ENCODE measurements at regions not wholly inside any gene's neighbourhood (a gene's known extent, or its start where the extent isn't known, plus 50 kb on each side); places are given as distances from the start of the nearest gene placed in this dataset.
"Not testable (repeated sequence)": the region's sequence is repeated elsewhere in the genome, so short reads cannot be mapped to it uniquely, and the experiment has no call there.

DNA sequence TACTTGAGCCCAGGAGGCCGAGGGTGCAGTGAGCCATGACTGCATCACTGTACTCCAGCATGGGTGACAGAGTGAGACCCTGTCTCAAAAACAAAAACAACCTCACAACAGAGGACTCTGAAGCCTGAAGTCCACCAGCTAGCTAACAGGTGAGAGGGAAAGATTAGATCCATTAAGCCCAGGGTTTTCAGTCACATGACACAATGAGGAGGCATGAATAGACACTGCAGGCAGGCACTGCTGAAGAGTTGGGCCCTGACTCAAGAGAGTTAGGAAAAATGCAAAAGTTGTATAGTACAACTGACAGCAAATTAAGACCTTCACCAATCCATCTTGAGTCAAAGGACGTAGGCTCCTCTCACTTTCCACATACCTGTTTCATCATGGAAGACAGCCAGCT is 64.9 kb downstream of the IARS1 start:
- no peaks in the 10 kb centered on the region for H3K9me3 ChIP-seq
- intact Hi-C loops (cut with DNase I) = no loop called here

DNA sequence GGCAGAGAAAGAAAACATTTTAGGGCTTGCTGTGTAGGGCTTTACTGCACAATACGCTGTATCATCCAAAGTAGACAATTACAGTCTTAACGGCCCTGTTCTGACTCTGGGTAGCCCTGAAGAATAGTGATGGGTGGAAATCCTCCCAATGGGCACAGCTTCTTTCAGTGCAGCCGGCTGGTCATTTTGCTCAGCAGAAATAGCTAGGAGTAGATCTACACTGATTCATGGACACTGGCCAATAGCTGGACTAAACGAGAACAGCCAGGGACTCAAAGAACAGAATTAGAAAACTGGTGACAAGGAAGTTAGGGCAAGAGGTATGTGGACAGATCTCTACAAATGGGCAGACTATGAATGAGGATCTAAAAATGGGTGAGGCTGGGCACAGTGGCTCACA is 69.3 kb downstream of the IARS1 start:
- intact Hi-C loops (cut with DNase I) = no loop called here
- Histone ChIP-seq H3K36me3 (peaks cover 0 to 46% of the 10 kb centered on the region in 2 donors), H3K27me3 (no peaks in the 10 kb centered on the region), H3K27ac (no peak overlapping the region), H3K4me1 (no peaks in the 10 kb centered on the region), H3K9me3 (no peaks in the 10 kb centered on the region), H3K4me3 (no peak overlapping the region)
- no peak for DNase-seq (ENCODE audit: extremely low spot score in 2 of 2)
- no peak for TF ChIP-seq POLR2A (IDR thresholded peaks at IDR 0.05)
- TF ChIP-seq POLR2AphosphoS5 (IDR thresholded peaks at IDR 0.05; ENCODE audit: insufficient read depth in 1 of 2, low read depth in 1 of 2) = no peak
- TF ChIP-seq, protein P1, sequence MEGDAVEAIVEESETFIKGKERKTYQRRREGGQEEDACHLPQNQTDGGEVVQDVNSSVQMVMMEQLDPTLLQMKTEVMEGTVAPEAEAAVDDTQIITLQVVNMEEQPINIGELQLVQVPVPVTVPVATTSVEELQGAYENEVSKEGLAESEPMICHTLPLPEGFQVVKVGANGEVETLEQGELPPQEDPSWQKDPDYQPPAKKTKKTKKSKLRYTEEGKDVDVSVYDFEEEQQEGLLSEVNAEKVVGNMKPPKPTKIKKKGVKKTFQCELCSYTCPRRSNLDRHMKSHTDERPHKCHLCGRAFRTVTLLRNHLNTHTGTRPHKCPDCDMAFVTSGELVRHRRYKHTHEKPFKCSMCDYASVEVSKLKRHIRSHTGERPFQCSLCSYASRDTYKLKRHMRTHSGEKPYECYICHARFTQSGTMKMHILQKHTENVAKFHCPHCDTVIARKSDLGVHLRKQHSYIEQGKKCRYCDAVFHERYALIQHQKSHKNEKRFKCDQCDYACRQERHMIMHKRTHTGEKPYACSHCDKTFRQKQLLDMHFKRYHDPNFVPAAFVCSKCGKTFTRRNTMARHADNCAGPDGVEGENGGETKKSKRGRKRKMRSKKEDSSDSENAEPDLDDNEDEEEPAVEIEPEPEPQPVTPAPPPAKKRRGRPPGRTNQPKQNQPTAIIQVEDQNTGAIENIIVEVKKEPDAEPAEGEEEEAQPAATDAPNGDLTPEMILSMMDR (IDR thresholded peaks at IDR 0.05) = no peak

More for the DNA sequence above, 64.9 kb downstream of the IARS1 start:
- Histone ChIP-seq H3K27ac (no peak overlapping the region), H3K4me3 (no peak overlapping the region), H3K27me3 (no peaks in the 10 kb centered on the region), H3K4me1 (no peaks in the 10 kb centered on the region), H3K36me3 (peaks cover 0 to 24% of the 10 kb centered on the region in 2 donors)
- DNase-seq (ENCODE audit: extremely low spot score in 2 of 2) = no peak
- TF ChIP-seq, protein P1 (IDR thresholded peaks at IDR 0.05) = no peak

DNA sequence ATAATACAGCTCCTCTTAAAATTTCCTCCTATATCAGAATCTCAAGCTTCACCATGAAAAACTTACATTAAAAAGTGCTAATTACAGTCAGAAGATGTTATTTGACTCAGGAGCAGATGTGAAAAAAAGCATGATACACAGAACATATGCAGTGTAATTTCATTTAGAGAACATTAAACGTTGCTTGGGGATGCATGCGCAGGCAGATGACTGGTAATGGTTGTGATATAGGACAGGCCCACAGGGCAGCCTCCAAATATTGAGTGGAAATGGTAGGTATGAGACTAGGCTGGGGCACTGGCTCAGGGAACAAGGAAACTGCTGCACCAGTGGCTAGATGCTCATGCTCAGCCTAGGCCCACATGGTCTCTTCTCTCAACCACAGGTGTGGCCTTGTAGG is 69.7 kb downstream of the IARS1 start:
- H3K4me1 ChIP-seq = no peaks in the 10 kb centered on the region
- H3K4me3 ChIP-seq = no peak overlapping the region
- TF ChIP-seq, protein P1 (IDR thresholded peaks at IDR 0.05) = no peak
- TF ChIP-seq POLR2AphosphoS5 (IDR thresholded peaks at IDR 0.05; ENCODE audit: insufficient read depth in 1 of 2, low read depth in 1 of 2) = no peak
- no peak for TF ChIP-seq POLR2A (IDR thresholded peaks at IDR 0.05)
- intact Hi-C loops (cut with DNase I) = no loop called here
- DNase-seq (ENCODE audit: extremely low spot score in 2 of 2) = no peak
- H3K27me3 ChIP-seq = no peaks in the 10 kb centered on the region
- no peaks in the 10 kb centered on the region for H3K9me3 ChIP-seq
- H3K36me3 ChIP-seq = peaks cover 0 to 41% of the 10 kb centered on the region in 2 donors
- H3K27ac ChIP-seq = no peak overlapping the region

DNA sequence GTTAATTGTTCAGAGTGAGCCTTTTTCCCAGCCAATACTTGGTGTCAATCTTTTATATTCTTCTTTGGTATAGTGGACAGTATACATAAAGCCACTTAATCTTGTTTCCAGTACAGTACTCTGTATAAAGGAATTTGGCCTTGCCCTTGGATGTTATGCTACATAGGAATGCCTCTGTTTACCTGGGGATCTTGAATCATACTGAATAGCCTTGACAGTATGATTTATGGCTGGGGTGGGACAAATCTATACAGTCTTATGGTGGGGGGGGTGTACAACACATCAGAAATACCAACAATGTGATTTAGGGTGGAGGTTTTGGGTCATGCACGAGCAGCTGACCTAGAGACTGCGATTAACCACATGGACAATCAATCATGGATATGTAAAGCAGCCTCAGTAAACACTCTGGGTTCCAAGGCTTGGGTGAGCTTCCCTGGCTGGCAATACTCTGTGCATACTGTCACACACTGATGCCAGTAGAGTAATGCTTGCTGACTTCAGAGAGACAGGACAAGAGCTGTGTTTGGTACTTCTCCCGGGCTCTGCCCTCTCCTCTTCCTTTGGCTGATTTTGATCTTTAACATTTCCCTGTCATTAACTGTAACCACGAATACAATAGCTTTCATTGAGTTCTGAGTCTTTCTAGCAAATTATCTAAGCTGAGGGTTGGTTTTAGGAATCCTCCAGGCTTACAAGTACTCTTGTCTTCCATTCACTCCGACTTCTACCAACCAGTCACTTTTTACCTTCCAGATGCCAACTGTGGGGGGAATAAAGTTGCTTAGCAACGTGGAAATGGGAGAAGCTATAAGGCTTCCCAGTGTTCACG is 84.6 kb downstream of the IARS1 start:
- intact Hi-C loops (cut with DNase I) = no loop called here
- Histone ChIP-seq H3K4me3 (no peak overlapping the region), H3K4me1 (no peaks in the 10 kb centered on the region), H3K27me3 (no peaks in the 10 kb centered on the region), H3K27ac (no peak overlapping the region), H3K9me3 (no peaks in the 10 kb centered on the region), H3K36me3 (peaks cover 0 to 46% of the 10 kb centered on the region in 2 donors)
- DNase-seq (ENCODE audit: extremely low spot score in 2 of 2) = no peak
- no peak for TF ChIP-seq POLR2A (IDR thresholded peaks at IDR 0.05)
- TF ChIP-seq, protein P1 (IDR thresholded peaks at IDR 0.05) = no peak
- no peak for TF ChIP-seq POLR2AphosphoS5 (IDR thresholded peaks at IDR 0.05; ENCODE audit: insufficient read depth in 1 of 2, low read depth in 1 of 2)

DNA sequence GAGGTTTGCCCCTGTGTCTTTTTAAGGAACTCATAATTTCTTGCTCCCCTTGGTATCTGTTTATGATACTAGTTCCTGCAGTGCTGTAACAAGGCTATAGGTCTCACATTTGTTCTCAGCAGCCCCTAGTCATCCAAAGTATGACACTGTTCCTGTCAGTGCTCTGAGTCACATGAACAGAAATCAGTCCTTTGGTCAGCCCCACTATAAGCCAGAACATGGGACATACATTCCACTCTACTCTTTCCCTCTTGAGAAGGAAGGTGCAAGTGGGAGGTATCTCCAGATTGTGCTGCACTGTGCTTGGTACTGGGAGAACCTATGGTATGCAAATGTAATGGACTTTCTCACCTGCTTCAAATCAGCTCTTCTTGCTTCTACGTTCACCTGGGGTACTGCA is 87.0 kb downstream of the IARS1 start:
- Histone ChIP-seq H3K4me3 (no peak overlapping the region), H3K27ac (no peak overlapping the region), H3K27me3 (no peaks in the 10 kb centered on the region), H3K36me3 (peaks cover 0 to 23% of the 10 kb centered on the region in 2 donors), H3K9me3 (no peaks in the 10 kb centered on the region), H3K4me1 (no peaks in the 10 kb centered on the region)
- no peak for TF ChIP-seq POLR2AphosphoS5 (IDR thresholded peaks at IDR 0.05; ENCODE audit: insufficient read depth in 1 of 2, low read depth in 1 of 2)
- TF ChIP-seq, protein P1 (IDR thresholded peaks at IDR 0.05) = no peak
- TF ChIP-seq POLR2A (IDR thresholded peaks at IDR 0.05) = no peak
- no peak for DNase-seq (ENCODE audit: extremely low spot score in 2 of 2)
- intact Hi-C loops (cut with DNase I) = no loop called here

DNA sequence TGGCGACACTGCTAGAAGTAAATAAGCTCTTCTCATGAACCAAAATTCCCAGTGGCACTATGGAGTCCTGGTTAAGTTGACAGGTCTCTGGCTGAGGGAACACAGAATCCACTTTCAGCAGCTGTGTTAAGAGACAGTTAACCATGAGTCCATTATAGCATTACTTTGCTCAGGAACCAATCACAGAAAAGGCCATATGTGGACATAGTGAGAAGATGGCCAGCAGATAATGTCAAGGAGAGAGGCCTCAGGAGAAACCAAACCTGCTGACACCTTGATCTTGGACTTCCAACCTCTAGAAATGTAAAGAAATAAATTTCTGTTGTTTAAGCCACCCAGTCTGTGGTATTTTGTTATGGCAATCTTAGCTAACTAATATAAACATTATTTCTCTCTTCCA is 88.7 kb upstream of the SPTLC1 start:
- H3K36me3 ChIP-seq; H3K4me3 ChIP-seq; H3K4me1 ChIP-seq; H3K9me3 ChIP-seq; DNase-seq (ENCODE audit: extremely low spot score in 2 of 2); H3K27ac ChIP-seq; intact Hi-C loops (cut with DNase I); H3K27me3 ChIP-seq: not testable (repeated sequence)

DNA sequence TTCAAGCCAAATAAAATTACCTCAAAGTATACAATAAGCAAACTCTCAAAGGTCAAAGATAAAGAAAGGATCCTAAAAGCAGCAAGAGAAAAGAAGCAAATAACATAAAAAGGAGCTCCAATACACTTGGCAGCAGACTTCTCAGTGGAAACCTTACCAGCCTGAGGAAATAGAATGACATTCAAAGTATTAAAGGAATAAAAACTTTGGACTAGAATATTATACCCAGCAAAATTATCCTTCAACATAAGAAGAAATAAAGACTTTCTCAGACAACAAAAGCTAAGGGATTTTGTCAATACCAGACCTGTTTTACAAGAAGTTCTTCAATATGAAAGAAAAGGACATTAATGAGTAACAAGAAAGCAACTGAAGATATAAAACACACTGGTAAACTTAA is 83.0 kb upstream of the SPTLC1 start:
- H3K27ac ChIP-seq; intact Hi-C loops (cut with DNase I); DNase-seq (ENCODE audit: extremely low spot score in 2 of 2); H3K9me3 ChIP-seq; H3K4me3 ChIP-seq; H3K36me3 ChIP-seq; H3K27me3 ChIP-seq; H3K4me1 ChIP-seq: not testable (repeated sequence)

Measured in vagina (tissue), 2 donors.